H9 (cell line): ENCODE measurements at regions not wholly inside any gene's neighbourhood (a gene's known extent, or its start where the extent isn't known, plus 50 kb on each side); places are given as distances from the start of the nearest gene placed in this dataset.

Source experiments
- DNase-seq: peaks from one replicate; pipeline ENCODE4 v3.0.0-alpha.2; 2017
- H2AFZ ChIP-seq: one replicate; pipeline ENCODE4 v1.6.1; 2013; ENCODE audit warnings: mild to moderate bottlenecking, low read length, control low read depth, moderate library complexity
- H2AK5ac ChIP-seq: 2 replicates; pipeline ENCODE4 v1.6.1; 2013; ENCODE audit warnings: low read length, control low read depth, mixed read lengths; ENCODE audit not compliant: insufficient read length
- H2BK120ac ChIP-seq: one replicate; pipeline ENCODE4 v1.6.1; 2013; ENCODE audit warnings: low read depth, mild to moderate bottlenecking, low read length, control low read depth, inconsistent platforms; ENCODE audit not compliant: poor library complexity, severe bottlenecking
- H2BK12ac ChIP-seq: 2 replicates; pipeline ENCODE4 v1.6.1; 2013; ENCODE audit warnings: low read length, control low read depth, mixed read lengths, low read depth; ENCODE audit not compliant: insufficient read length
- H2BK15ac ChIP-seq: 2 replicates; pipeline ENCODE4 v1.6.1; 2013; ENCODE audit warnings: low read depth, low read length, control low read depth
- H2BK20ac ChIP-seq: one replicate; pipeline ENCODE4 v1.6.1; 2013; ENCODE audit warnings: low read depth, mild to moderate bottlenecking, low read length, control low read depth, inconsistent platforms; ENCODE audit not compliant: poor library complexity, severe bottlenecking
- H2BK5ac ChIP-seq: 2 replicates; pipeline ENCODE4 v1.6.1; 2013; ENCODE audit warnings: low read length, control low read depth, mixed read lengths; ENCODE audit not compliant: insufficient read length
- H3K14ac ChIP-seq: 2 replicates; pipeline ENCODE4 v1.6.1; 2013; ENCODE audit warnings: low read length, control low read depth; ENCODE audit not compliant: insufficient read depth
- H3K18ac ChIP-seq: 2 replicates; pipeline ENCODE4 v1.6.1; 2013; ENCODE audit warnings: low read depth, mild to moderate bottlenecking, mixed read lengths, low read length, control low read depth; ENCODE audit not compliant: insufficient read length
- H3K23ac ChIP-seq: 2 replicates; pipeline ENCODE4 v1.6.1; 2013; ENCODE audit warnings: low read length, control low read depth, mixed read lengths, low read depth; ENCODE audit not compliant: insufficient read length
- H3K23me2 ChIP-seq: 2 replicates; pipeline ENCODE4 v1.6.1; 2013; ENCODE audit warnings: low read depth, mild to moderate bottlenecking, mixed read lengths, low read length, control low read depth; ENCODE audit not compliant: insufficient read length, poor library complexity, severe bottlenecking
- H3K27ac ChIP-seq: 2 replicates; pipeline ENCODE4 v1.5.1; 2013; ENCODE audit warnings: low read length, control low read depth, mixed read lengths, low read depth; ENCODE audit not compliant: insufficient read length
- H3K27me3 ChIP-seq: 2 replicates; pipeline ENCODE4 v1.6.1; 2013; ENCODE audit warnings: low read length, control low read depth, inconsistent platforms; ENCODE audit not compliant: insufficient read depth
- H3K4ac ChIP-seq: 2 replicates; pipeline ENCODE4 v1.6.1; 2013; ENCODE audit warnings: low read depth, mild to moderate bottlenecking, control low read depth, inconsistent platforms, low read length, moderate library complexity
- H3K4me1 ChIP-seq: 2 replicates; pipeline ENCODE4 v1.6.1; 2013; ENCODE audit warnings: low read length, control low read depth, inconsistent platforms; ENCODE audit not compliant: insufficient read depth
- H3K4me2 ChIP-seq: 2 replicates; pipeline ENCODE4 v1.6.1; 2013; ENCODE audit warnings: low read length, control low read depth, mixed read lengths; ENCODE audit not compliant: insufficient read length, insufficient read depth
- H3K56ac ChIP-seq: 2 replicates; pipeline ENCODE4 v1.6.1; 2013; ENCODE audit warnings: low read depth, mild to moderate bottlenecking, mixed read lengths, low read length, control low read depth; ENCODE audit not compliant: insufficient read length
- H3K79me1 ChIP-seq: 2 replicates; pipeline ENCODE4 v1.6.1; 2013; ENCODE audit warnings: low read depth, mild to moderate bottlenecking, moderate library complexity, low read length, control low read depth, inconsistent platforms; ENCODE audit not compliant: insufficient read depth, poor library complexity, severe bottlenecking
- H3K79me2 ChIP-seq: 2 replicates; pipeline ENCODE4 v1.6.1; 2013; ENCODE audit warnings: low read length, control low read depth, inconsistent platforms; ENCODE audit not compliant: insufficient read depth
- H3K9ac ChIP-seq: 2 replicates; pipeline ENCODE4 v1.6.1; 2013; ENCODE audit warnings: low read length, control low read depth, mixed read lengths; ENCODE audit not compliant: insufficient read length; ENCODE audit errors: extremely low read depth
- H3K9me3 ChIP-seq: one replicate; pipeline ENCODE4 v1.6.1; 2013; ENCODE audit warnings: low read depth, low read length, inconsistent platforms; ENCODE audit not compliant: control insufficient read depth
- H3T11ph ChIP-seq: one replicate; pipeline ENCODE4 v1.6.1; 2013; ENCODE audit warnings: mild to moderate bottlenecking, low read length, control low read depth, inconsistent platforms
- H4K20me1 ChIP-seq: one replicate; pipeline ENCODE4 v1.6.1; 2013; ENCODE audit not compliant: control insufficient read depth, insufficient read length, insufficient read depth
- H4K5ac ChIP-seq: 2 replicates; pipeline ENCODE4 v1.6.1; 2013; ENCODE audit warnings: low read depth, mild to moderate bottlenecking, mixed read lengths, low read length, control low read depth; ENCODE audit not compliant: insufficient read length
- H4K8ac ChIP-seq: replicated peaks from 2 replicates; pipeline ENCODE4 v1.6.1; 2013; ENCODE audit warnings: low read length, control low read depth, mixed read lengths, low read depth; ENCODE audit not compliant: insufficient read length
- H4K91ac ChIP-seq: 2 replicates; pipeline ENCODE4 v1.6.1; 2013; ENCODE audit warnings: low read depth, mild to moderate bottlenecking, moderate library complexity, mixed read lengths, low read length, control low read depth; ENCODE audit not compliant: insufficient read length
- H3K27ac Mint-ChIP-seq, 3 experiments: 2 replicates in 2 of 3; 3 replicates in 1 of 3; pipeline ENCODE4 v1.8.0; 2020 to 2021; ENCODE audit warnings: mixed read lengths in 3 of 3, mild to moderate bottlenecking in 1 of 3, moderate library complexity in 1 of 3
- H3K27me3 Mint-ChIP-seq: 2 replicates; pipeline ENCODE4 v1.8.0; 2021; ENCODE audit warnings: low read depth, mild to moderate bottlenecking, moderate library complexity, mixed read lengths
- H3K36me3 Mint-ChIP-seq, 3 experiments: 2 replicates in 2 of 3; 3 replicates in 1 of 3; pipeline ENCODE4 v1.8.0; 2020 to 2021; ENCODE audit warnings: low read depth in 3 of 3, mixed read lengths in 3 of 3; ENCODE audit not compliant: insufficient read depth in 1 of 3
- H3K4me1 Mint-ChIP-seq, 2 experiments: 2 replicates each; pipeline ENCODE4 v1.8.0; 2020; ENCODE audit warnings: mixed read lengths in 2 of 2
- H3K4me3 Mint-ChIP-seq, 2 experiments: 2 replicates in 1 of 2; 3 replicates in 1 of 2; pipeline ENCODE4 v1.8.0; 2020 to 2021; ENCODE audit warnings: mild to moderate bottlenecking in 2 of 2, mixed read lengths in 2 of 2, moderate library complexity in 1 of 2
- H3K9me3 Mint-ChIP-seq, 2 experiments: 2 replicates in 1 of 2; 3 replicates in 1 of 2; pipeline ENCODE4 v1.8.0; 2020; ENCODE audit warnings: mild to moderate bottlenecking in 2 of 2, mixed read lengths in 2 of 2, moderate library complexity in 1 of 2
- CTCF ChIP-seq: fragments of 200-600 bp; sonication (generic); conservative IDR thresholded peaks from 3 replicates; pipeline ENCODE4 v1.8.0; 2021; ENCODE audit warnings: antibody characterized with exemption, mild to moderate bottlenecking
- WGBS: extraction: QIAGEN DNeasy Blood & Tissue Kit; methylation state at CpG from one replicate; pipeline ENCODE4 v1.1.7; 2013; ENCODE audit warnings: missing lambda C conversion rate, low lambda C conversion rate, mixed read lengths; ENCODE audit not compliant: insufficient read length; ENCODE audit errors: extremely low coverage; 5-methylcytosine and 5-hydroxymethylcytosine counted together

DNA sequence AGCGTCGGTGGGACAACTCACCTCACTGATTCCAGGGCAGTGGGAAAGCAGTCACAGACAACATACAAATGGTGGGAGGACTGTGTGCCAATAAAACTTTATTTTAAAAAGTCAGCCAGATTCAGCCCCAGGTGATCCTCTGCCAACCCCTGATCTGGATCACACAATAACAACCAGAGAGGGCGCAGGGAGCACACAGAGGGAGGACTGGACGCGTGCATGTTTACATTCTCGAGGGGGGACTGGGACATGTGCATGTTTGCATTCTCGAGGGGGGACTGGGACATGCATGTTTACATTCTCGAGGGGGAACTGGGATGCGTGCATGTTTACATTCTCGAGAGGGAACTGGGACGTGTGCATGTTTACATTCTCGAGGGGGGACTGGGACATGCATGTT, 209.5 kb downstream of the NDUFA10 start:
- no peak for TF ChIP-seq CTCF
- no peak overlapping the region for H2AFZ ChIP-seq
- Mint-ChIP-seq H3K4me1 (peaks cover 0 to 8% of the 10 kb centered on the region in 2 experiments; a peak in 2 of 4 replicates), H3K27ac (peak overlapping the region in 1 of 3 experiments; percentile 30; a peak in 2 of 7 replicates), H3K4me3 (no peak overlapping the region), H3K36me3 (no peaks in the 10 kb centered on the region), H3K27me3 (peaks cover 7% of the 10 kb centered on the region), H3K9me3 (no peaks in the 10 kb centered on the region; a peak in 3 of 5 replicates)
- H3K27me3 ChIP-seq = no peaks in the 10 kb centered on the region
- no peak overlapping the region for H3T11ph ChIP-seq
- no peak overlapping the region for H2BK20ac ChIP-seq
- H3K4me1 ChIP-seq = no peaks in the 10 kb centered on the region
- H3K18ac ChIP-seq = no peak overlapping the region
- H3K56ac ChIP-seq = no peak overlapping the region
- no CpG with 5 or more reads among the region's 12 CpGs for WGBS
- H3K23me2 ChIP-seq = no peaks in the 10 kb centered on the region
- H3K4me2 ChIP-seq = no peak overlapping the region
- H2BK120ac ChIP-seq = no peak overlapping the region
- H3K14ac ChIP-seq = no peak overlapping the region
- no peak overlapping the region for H2BK12ac ChIP-seq
- no peaks in the 10 kb centered on the region for H4K20me1 ChIP-seq
- no peak overlapping the region for H2BK5ac ChIP-seq
- H3K9ac ChIP-seq = no peak overlapping the region
- H4K5ac ChIP-seq = no peak overlapping the region
- DNase-seq = no peak
- H3K27ac ChIP-seq = no peak overlapping the region
- no peaks in the 10 kb centered on the region for H3K79me2 ChIP-seq
- H4K91ac ChIP-seq = no peak overlapping the region
- H3K23ac ChIP-seq = no peak overlapping the region
- H3K79me1 ChIP-seq = no peaks in the 10 kb centered on the region
- no peak overlapping the region for H3K4ac ChIP-seq
- no peak overlapping the region for H2BK15ac ChIP-seq
- no peaks in the 10 kb centered on the region for H3K9me3 ChIP-seq
- no peak overlapping the region for H4K8ac ChIP-seq
- no peak overlapping the region for H2AK5ac ChIP-seq
